Peyer's patch (tissue), 4 donors: ENCODE measurements at regions not wholly inside any gene's neighbourhood (a gene's known extent, or its start where the extent isn't known, plus 50 kb on each side); places are given as distances from the start of the nearest gene placed in this dataset.

Experiments used
- DNase-seq, 3 donors: peaks; one replicate each; pipeline ENCODE4 v3.0.0-alpha.2; 2017 to 2019
- H3K27ac ChIP-seq, 4 donors: fragments of 200-600 bp; sonication (generic); one replicate each; pipeline ENCODE4 v1.5.1; 2016 to 2019
- H3K27me3 ChIP-seq, 2 donors: fragments of 200-600 bp; sonication (generic); one replicate each; pipeline ENCODE4 v1.5.1; 2019
- H3K36me3 ChIP-seq, 3 donors: fragments of 200-600 bp; sonication (generic); one replicate each; pipeline ENCODE4 v1.5.1; 2016 to 2019
- H3K4me1 ChIP-seq, 4 donors: fragments of 200-600 bp; sonication (generic); one replicate each; pipeline ENCODE4 v1.5.1; 2016 to 2019
- H3K4me3 ChIP-seq, 4 donors: fragments of 200-600 bp; sonication (generic); 1 replicate in 3 of 4; 2 replicates in 1 of 4; pipeline ENCODE4 v1.5.1; 2016 to 2019; ENCODE audit warnings: mild to moderate bottlenecking in 1 of 4
- H3K9me3 ChIP-seq, 4 donors: fragments of 200-600 bp; sonication (generic); one replicate each; pipeline ENCODE4 v1.5.1; 2016 to 2019; ENCODE audit warnings: mild to moderate bottlenecking in 1 of 4
- CTCF ChIP-seq, 6 experiments: fragments of 450-650 bp in 4 of 6; fragments of 200-600 bp in 2 of 6; sonication (generic) in 1 of 6; IDR thresholded peaks; one replicate each; pipeline ENCODE4 v1.5.1; 2017 to 2019; ENCODE audit warnings: antibody characterized with exemption in 6 of 6, mild to moderate bottlenecking in 3 of 6, moderate library complexity in 1 of 6
- POLR2A ChIP-seq, 2 donors: fragments of 450-650 bp; IDR thresholded peaks; one replicate each; pipeline ENCODE4 v1.5.1; 2017; ENCODE audit warnings: antibody characterized with exemption in 2 of 2, mild to moderate bottlenecking in 2 of 2, moderate library complexity in 2 of 2

GRCh38 chr13:23988546-23989122 lies 91.3 kb upstream of the C1QTNF9B start:
- no peak for TF ChIP-seq POLR2A (IDR thresholded peaks at IDR 0.05)
- TF ChIP-seq CTCF (IDR thresholded peaks at IDR 0.05), result no peak
- Histone ChIP-seq H3K27ac (no peak overlapping the region), H3K9me3 (no peaks in the 10 kb centered on the region), H3K27me3 (no peaks in the 10 kb centered on the region), H3K4me1 (peaks cover 0 to 5% (median 0%) of the 10 kb centered on the region in 4 donors), H3K36me3 (no peaks in the 10 kb centered on the region), H3K4me3 (no peak overlapping the region)
- no peak for DNase-seq

- Histone ChIP-seq H3K4me3 (no peak overlapping the region), H3K27me3 (no peaks in the 10 kb centered on the region), H3K36me3 (no peaks in the 10 kb centered on the region), H3K9me3 (no peaks in the 10 kb centered on the region), H3K27ac (no peak overlapping the region), H3K4me1 (peaks cover 0 to 5% (median 0%) of the 10 kb centered on the region in 4 donors)
- TF ChIP-seq POLR2A (IDR thresholded peaks at IDR 0.05) (no peak), CTCF (IDR thresholded peaks at IDR 0.05) (no peak)
- no peak for DNase-seq
Observed at GRCh38 chr13:23990455-23990854, 93.2 kb upstream of the C1QTNF9B start.

GRCh38 chr13:23991119-23991518 lies 93.8 kb upstream of the C1QTNF9B start:
- DNase-seq, result no peak
- Histone ChIP-seq H3K27me3 (no peaks in the 10 kb centered on the region), H3K9me3 (no peaks in the 10 kb centered on the region), H3K4me3 (no peak overlapping the region), H3K4me1 (peaks cover 0 to 5% (median 0%) of the 10 kb centered on the region in 4 donors), H3K27ac (no peak overlapping the region), H3K36me3 (no peaks in the 10 kb centered on the region)
- no peak for TF ChIP-seq CTCF (IDR thresholded peaks at IDR 0.05)
- no peak for TF ChIP-seq POLR2A (IDR thresholded peaks at IDR 0.05)

GRCh38 chr13:23992781-23993679 lies 95.7 kb upstream of the C1QTNF9B start:
- no peak for DNase-seq
- H3K27ac ChIP-seq, result no peak overlapping the region
- H3K9me3 ChIP-seq, result no peaks in the 10 kb centered on the region
- H3K4me1 ChIP-seq, result peaks cover 0 to 5% (median 0%) of the 10 kb centered on the region in 4 donors
- H3K27me3 ChIP-seq, result no peaks in the 10 kb centered on the region
- no peak overlapping the region for H3K4me3 ChIP-seq
- H3K36me3 ChIP-seq, result no peaks in the 10 kb centered on the region
- TF ChIP-seq CTCF (IDR thresholded peaks at IDR 0.05) (no peak), POLR2A (IDR thresholded peaks at IDR 0.05) (no peak)

- TF ChIP-seq CTCF (IDR thresholded peaks at IDR 0.05) (no peak), POLR2A (IDR thresholded peaks at IDR 0.05) (no peak)
Observed at GRCh38 chr13:23993680-23993985, 96.3 kb upstream of the C1QTNF9B start.

More at GRCh38 chr13:23993680-23993985, 96.3 kb upstream of the C1QTNF9B start:
- Histone ChIP-seq H3K4me3 (no peak overlapping the region), H3K27ac (no peak overlapping the region), H3K27me3 (no peaks in the 10 kb centered on the region), H3K36me3 (no peaks in the 10 kb centered on the region), H3K4me1 (peaks cover 0 to 5% (median 0%) of the 10 kb centered on the region in 4 donors), H3K9me3 (no peaks in the 10 kb centered on the region)
- no peak for DNase-seq
